Type B pancreatic cell (in vitro differentiated cells): ENCODE measurements at regions not wholly inside any gene's neighbourhood (a gene's known extent, or its start where the extent isn't known, plus 50 kb on each side); places are given as distances from the start of the nearest gene placed in this dataset.

Experiments used
- DNase-seq: peaks from one replicate; pipeline ENCODE4 v3.0.0; 2021; ENCODE audit warnings: mixed read lengths; ENCODE audit not compliant: unreplicated experiment; ENCODE audit errors: extremely low spot score
- H3K27ac Mint-ChIP-seq: 2 replicates; pipeline ENCODE4 v1.8.0; 2021; ENCODE audit warnings: mild to moderate bottlenecking, mixed read lengths
- H3K27me3 Mint-ChIP-seq: 2 replicates; pipeline ENCODE4 v1.8.0; 2021; ENCODE audit warnings: mixed read lengths
- H3K36me3 Mint-ChIP-seq: 2 replicates; pipeline ENCODE4 v1.8.0; 2021; ENCODE audit warnings: mixed read lengths
- H3K4me1 Mint-ChIP-seq: one replicate; pipeline ENCODE4 v1.8.0; 2021; ENCODE audit warnings: mixed read lengths; ENCODE audit not compliant: unreplicated experiment
- H3K4me3 Mint-ChIP-seq: 2 replicates; pipeline ENCODE4 v1.8.0; 2021; ENCODE audit warnings: mild to moderate bottlenecking, mixed read lengths
- H3K9me3 Mint-ChIP-seq: 2 replicates; pipeline ENCODE4 v1.8.0; 2021; ENCODE audit warnings: mixed read lengths
- TF ChIP-seq, protein P1 (sequence below): fragments of 200-600 bp; sonication (generic); conservative IDR thresholded peaks from 2 replicates; pipeline ENCODE4 v1.5.0; 2021; ENCODE audit warnings: antibody characterized with exemption, mild to moderate bottlenecking

DNA sequence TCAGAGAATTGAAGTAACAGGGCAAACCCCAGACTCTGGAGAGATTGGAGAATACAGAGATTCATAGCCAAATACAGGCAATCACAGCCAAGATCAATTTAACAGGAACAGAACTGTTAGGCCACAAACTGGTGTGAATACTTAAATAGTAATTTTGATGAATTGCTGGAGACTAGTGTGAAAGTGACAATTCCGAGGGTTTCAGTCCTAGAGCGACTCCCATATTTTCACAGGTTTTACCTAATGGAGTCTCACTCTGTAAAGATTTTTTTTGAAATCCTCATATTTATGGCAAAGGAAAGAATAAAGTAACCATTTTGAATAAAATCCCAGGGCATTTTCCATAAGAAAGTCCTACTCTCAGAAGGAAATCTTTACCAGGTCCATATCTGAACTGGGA, 135.5 kb downstream of the MMUT start:
- no peaks in the 10 kb centered on the region for H3K36me3 Mint-ChIP-seq
- no peaks in the 10 kb centered on the region for H3K9me3 Mint-ChIP-seq
- DNase-seq, result no peak
- H3K27me3 Mint-ChIP-seq, result no peaks in the 10 kb centered on the region
- TF ChIP-seq, protein P1, sequence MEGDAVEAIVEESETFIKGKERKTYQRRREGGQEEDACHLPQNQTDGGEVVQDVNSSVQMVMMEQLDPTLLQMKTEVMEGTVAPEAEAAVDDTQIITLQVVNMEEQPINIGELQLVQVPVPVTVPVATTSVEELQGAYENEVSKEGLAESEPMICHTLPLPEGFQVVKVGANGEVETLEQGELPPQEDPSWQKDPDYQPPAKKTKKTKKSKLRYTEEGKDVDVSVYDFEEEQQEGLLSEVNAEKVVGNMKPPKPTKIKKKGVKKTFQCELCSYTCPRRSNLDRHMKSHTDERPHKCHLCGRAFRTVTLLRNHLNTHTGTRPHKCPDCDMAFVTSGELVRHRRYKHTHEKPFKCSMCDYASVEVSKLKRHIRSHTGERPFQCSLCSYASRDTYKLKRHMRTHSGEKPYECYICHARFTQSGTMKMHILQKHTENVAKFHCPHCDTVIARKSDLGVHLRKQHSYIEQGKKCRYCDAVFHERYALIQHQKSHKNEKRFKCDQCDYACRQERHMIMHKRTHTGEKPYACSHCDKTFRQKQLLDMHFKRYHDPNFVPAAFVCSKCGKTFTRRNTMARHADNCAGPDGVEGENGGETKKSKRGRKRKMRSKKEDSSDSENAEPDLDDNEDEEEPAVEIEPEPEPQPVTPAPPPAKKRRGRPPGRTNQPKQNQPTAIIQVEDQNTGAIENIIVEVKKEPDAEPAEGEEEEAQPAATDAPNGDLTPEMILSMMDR, result no peak
- no peak overlapping the region for H3K4me3 Mint-ChIP-seq
- H3K27ac Mint-ChIP-seq, result no peak overlapping the region
- H3K4me1 Mint-ChIP-seq, result no peaks in the 10 kb centered on the region

DNA sequence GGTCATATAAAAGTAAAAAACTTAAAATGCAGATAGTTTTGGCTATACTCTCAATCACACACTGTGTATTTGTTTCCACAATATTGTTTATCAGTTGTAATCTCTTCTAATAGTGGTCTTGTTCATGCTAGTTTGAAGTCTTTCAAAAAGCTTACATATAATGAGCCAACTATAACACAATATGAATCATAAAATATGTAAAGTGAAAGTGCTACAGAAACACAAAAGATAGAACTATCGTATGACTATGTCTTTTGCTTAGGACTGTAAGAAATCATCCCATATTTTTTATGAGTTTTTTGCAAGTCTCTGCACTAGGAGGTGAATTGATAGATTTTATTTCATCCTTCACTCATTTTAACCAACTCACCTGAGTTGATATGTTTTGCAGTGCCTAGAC, 136.0 kb downstream of the MMUT start:
- Mint-ChIP-seq H3K4me3 (no peak overlapping the region), H3K27me3 (no peaks in the 10 kb centered on the region), H3K4me1 (no peaks in the 10 kb centered on the region), H3K36me3 (no peaks in the 10 kb centered on the region), H3K9me3 (no peaks in the 10 kb centered on the region), H3K27ac (peak overlapping the region; percentile 38)
- no peak for DNase-seq
- TF ChIP-seq, protein P1, result no peak

DNA sequence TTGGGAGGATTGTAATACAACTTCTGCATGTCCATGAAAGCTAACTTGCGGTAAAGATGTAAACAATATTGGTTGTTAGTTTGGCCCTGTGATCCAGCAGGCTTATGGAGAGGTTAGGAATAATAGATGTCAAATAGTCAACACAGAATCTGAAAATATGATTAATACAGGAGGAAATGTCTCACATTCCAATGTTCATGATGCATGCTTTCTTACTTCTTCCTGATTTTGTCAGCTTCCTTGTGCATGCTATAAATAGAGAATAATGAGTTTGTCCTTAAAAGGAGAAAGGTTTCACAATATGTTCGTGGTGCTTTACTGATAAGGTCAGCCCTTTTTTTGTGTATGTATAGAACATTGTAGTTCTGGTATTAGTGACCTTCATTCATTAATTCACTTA, 136.7 kb downstream of the MMUT start:
- H3K27me3 Mint-ChIP-seq, result peaks cover 2% of the 10 kb centered on the region
- no peak overlapping the region for H3K4me3 Mint-ChIP-seq
- no peaks in the 10 kb centered on the region for H3K9me3 Mint-ChIP-seq
- no peaks in the 10 kb centered on the region for H3K4me1 Mint-ChIP-seq
- TF ChIP-seq, protein P1, result no peak
- peak overlapping the region; percentile 38 for H3K27ac Mint-ChIP-seq
- no peaks in the 10 kb centered on the region for H3K36me3 Mint-ChIP-seq
- no peak for DNase-seq

GRCh38 chr6:49325891-49326290, 137.2 kb downstream of the MMUT start:
- no peak overlapping the region for H3K4me3 Mint-ChIP-seq
- H3K9me3 Mint-ChIP-seq, result no peaks in the 10 kb centered on the region
- H3K36me3 Mint-ChIP-seq, result no peaks in the 10 kb centered on the region
- peaks cover 3% of the 10 kb centered on the region for H3K27me3 Mint-ChIP-seq
- TF ChIP-seq, protein P1, result no peak
- H3K27ac Mint-ChIP-seq, result peak overlapping the region; percentile 38
- no peak for DNase-seq
- no peaks in the 10 kb centered on the region for H3K4me1 Mint-ChIP-seq

DNA sequence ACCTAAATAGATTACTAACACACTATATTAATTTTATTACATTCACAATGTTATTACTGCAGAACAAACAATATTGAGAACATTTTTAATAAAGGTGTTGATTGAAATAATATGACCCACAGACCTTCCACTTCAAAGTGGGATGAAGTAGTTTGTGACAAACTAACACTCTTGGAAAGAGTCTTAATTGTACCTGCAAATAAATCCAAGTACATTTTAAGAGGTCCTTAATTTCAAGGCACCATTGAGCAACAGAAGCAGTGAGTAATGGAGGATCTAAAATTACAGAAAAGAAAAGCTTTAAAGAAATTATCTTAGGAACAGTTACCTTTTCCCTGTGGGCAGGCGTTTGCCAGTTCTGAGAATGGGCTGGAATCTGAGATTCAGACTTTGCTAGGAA, 140.2 kb downstream of the MMUT start:
- H3K4me3 Mint-ChIP-seq, result no peak overlapping the region
- H3K9me3 Mint-ChIP-seq, result no peaks in the 10 kb centered on the region
- no peaks in the 10 kb centered on the region for H3K4me1 Mint-ChIP-seq

More for the DNA sequence above, 140.2 kb downstream of the MMUT start:
- TF ChIP-seq, protein P1, result no peak
- no peak overlapping the region for H3K27ac Mint-ChIP-seq
- H3K36me3 Mint-ChIP-seq, result no peaks in the 10 kb centered on the region
- DNase-seq, result no peak
- H3K27me3 Mint-ChIP-seq, result peaks cover 3% of the 10 kb centered on the region
